Endothelial cell (in vitro differentiated cells): ENCODE measurements at regions not wholly inside any gene's neighbourhood (a gene's known extent, or its start where the extent isn't known, plus 50 kb on each side); places are given as distances from the start of the nearest gene placed in this dataset.
"Not testable (repeated sequence)": the region's sequence is repeated elsewhere in the genome, so short reads cannot be mapped to it uniquely, and the experiment has no call there.

Source experiments
- DNase-seq: peaks from one replicate; pipeline ENCODE4 v3.0.0; 2021; ENCODE audit warnings: low spot score
- H3K27ac Mint-ChIP-seq: one replicate; pipeline ENCODE4 v1.8.0; 2021; ENCODE audit warnings: mixed read lengths, inconsistent platforms; ENCODE audit not compliant: unreplicated experiment
- H3K27me3 Mint-ChIP-seq: one replicate; pipeline ENCODE4 v1.8.0; 2021; ENCODE audit warnings: mild to moderate bottlenecking, moderate library complexity, mixed read lengths, inconsistent platforms; ENCODE audit not compliant: unreplicated experiment
- H3K36me3 Mint-ChIP-seq: one replicate; pipeline ENCODE4 v1.8.0; 2021; ENCODE audit warnings: mild to moderate bottlenecking, low read depth, mixed read lengths, inconsistent platforms; ENCODE audit not compliant: unreplicated experiment
- H3K4me1 Mint-ChIP-seq: one replicate; pipeline ENCODE4 v1.8.0; 2021; ENCODE audit warnings: mild to moderate bottlenecking, mixed read lengths, inconsistent platforms; ENCODE audit not compliant: unreplicated experiment
- H3K4me3 Mint-ChIP-seq: one replicate; pipeline ENCODE4 v1.8.0; 2021; ENCODE audit warnings: mild to moderate bottlenecking, mixed read lengths, inconsistent platforms; ENCODE audit not compliant: unreplicated experiment
- H3K9me3 Mint-ChIP-seq: one replicate; pipeline ENCODE4 v1.8.0; 2021; ENCODE audit warnings: mixed read lengths, inconsistent platforms; ENCODE audit not compliant: unreplicated experiment
- TF ChIP-seq, protein P1 (sequence below): fragments of 200-600 bp; sonication (generic); IDR thresholded peaks from one replicate; pipeline ENCODE4 v1.5.0; 2021; ENCODE audit warnings: antibody characterized with exemption; ENCODE audit not compliant: unreplicated experiment

DNA sequence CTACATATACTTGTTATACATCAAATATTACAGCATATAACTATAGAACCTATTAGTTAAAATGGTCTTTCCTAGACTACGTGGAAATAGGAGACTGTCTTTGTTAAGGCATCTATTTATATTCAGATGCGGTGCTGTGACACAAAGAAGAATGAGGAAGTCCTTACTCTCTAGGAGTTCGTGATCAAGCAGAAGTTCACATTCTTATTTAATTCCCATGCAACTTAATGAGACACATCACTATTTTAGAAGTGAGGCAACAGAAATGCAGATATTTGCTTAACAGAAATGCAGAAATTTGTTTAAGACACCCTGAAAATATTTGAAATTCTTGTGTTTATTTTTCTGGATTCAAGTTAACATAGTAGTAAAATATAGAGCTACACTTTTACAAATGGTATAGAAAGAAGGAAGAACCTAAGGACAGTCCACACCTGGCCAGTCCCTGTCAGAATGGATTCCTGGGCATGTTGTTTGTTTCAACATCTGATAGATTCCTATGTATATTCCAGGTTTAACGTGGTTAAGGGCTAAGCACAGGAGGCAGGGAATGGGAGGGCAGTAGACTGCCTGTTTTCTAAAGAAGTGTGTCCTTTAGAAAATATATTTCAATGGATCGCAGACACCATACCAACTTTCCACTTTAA, 70.6 kb upstream of the NXPH1 start:
- TF ChIP-seq, protein P1, sequence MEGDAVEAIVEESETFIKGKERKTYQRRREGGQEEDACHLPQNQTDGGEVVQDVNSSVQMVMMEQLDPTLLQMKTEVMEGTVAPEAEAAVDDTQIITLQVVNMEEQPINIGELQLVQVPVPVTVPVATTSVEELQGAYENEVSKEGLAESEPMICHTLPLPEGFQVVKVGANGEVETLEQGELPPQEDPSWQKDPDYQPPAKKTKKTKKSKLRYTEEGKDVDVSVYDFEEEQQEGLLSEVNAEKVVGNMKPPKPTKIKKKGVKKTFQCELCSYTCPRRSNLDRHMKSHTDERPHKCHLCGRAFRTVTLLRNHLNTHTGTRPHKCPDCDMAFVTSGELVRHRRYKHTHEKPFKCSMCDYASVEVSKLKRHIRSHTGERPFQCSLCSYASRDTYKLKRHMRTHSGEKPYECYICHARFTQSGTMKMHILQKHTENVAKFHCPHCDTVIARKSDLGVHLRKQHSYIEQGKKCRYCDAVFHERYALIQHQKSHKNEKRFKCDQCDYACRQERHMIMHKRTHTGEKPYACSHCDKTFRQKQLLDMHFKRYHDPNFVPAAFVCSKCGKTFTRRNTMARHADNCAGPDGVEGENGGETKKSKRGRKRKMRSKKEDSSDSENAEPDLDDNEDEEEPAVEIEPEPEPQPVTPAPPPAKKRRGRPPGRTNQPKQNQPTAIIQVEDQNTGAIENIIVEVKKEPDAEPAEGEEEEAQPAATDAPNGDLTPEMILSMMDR: no peak
- no peak for DNase-seq
- H3K36me3 Mint-ChIP-seq: no peaks in the 10 kb centered on the region
- H3K27ac Mint-ChIP-seq: no peak overlapping the region
- no peak overlapping the region for H3K4me3 Mint-ChIP-seq
- no peaks in the 10 kb centered on the region for H3K4me1 Mint-ChIP-seq
- H3K9me3 Mint-ChIP-seq: no peaks in the 10 kb centered on the region
- H3K27me3 Mint-ChIP-seq: no peaks in the 10 kb centered on the region

DNA sequence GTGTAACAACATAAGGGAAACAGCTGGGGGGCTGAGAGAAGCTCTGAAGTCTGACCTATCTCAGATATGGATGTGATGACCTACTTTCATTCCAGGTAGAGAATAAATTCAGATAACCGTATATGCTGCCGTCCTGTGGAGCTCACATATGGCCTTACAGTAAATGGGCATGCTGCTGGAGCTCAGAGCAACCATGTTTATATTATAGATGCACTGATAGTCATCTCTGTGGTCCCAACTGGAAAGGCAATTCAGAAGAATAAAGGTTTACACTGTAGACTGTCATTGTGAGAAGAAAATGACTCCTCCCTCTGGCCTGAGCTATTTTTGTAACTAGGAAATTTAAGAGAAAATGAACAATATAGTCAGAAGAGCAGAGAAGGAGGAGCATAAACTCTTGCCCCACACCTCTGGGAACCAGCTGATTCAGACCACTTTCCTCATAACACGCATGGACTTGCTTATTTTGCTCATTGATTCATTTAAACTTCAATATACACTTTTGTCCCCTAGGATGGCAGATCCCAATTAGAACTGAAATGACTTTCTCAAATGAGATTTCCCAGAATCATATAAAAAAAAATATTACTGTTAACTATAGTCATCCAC, 69.9 kb upstream of the NXPH1 start:
- H3K9me3 Mint-ChIP-seq: no peaks in the 10 kb centered on the region
- H3K27ac Mint-ChIP-seq: no peak overlapping the region
- no peak for DNase-seq
- no peaks in the 10 kb centered on the region for H3K36me3 Mint-ChIP-seq
- TF ChIP-seq, protein P1: no peak
- no peaks in the 10 kb centered on the region for H3K4me1 Mint-ChIP-seq
- no peaks in the 10 kb centered on the region for H3K27me3 Mint-ChIP-seq
- H3K4me3 Mint-ChIP-seq: no peak overlapping the region

DNA sequence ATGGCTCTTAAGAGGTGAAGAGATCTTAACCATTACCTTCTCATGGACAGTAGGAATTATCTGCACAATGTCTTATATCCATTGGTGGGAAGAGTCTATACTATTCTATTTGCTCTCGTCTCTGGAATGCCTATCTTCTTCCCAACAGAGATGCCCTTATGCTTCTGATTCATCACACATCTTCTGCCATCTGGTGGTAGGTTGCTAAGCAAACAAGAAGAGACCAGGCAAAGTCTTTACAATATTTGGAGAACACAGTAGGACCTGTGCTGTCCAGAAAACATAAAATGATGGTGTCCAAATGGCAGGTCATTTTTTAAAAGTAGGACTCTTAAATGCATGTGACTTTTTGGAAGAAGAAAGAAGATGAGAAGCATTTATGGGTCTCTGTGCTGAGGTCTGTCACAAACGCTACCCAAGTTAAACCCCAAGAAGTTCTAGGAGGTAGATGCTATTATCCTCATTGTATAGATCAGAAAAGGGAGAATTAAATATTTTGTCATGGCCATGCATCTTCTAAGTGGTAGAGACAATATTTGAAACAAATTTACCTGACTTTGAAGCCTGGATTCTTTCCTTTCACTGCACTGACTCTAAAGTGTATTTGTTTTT, 67.8 kb upstream of the NXPH1 start:
- peak; percentile 9 for DNase-seq
- Mint-ChIP-seq H3K36me3 (no peaks in the 10 kb centered on the region), H3K4me1 (no peaks in the 10 kb centered on the region), H3K9me3 (no peaks in the 10 kb centered on the region), H3K4me3 (no peak overlapping the region), H3K27me3 (no peaks in the 10 kb centered on the region), H3K27ac (no peak overlapping the region)
- TF ChIP-seq, protein P1: no peak

DNA sequence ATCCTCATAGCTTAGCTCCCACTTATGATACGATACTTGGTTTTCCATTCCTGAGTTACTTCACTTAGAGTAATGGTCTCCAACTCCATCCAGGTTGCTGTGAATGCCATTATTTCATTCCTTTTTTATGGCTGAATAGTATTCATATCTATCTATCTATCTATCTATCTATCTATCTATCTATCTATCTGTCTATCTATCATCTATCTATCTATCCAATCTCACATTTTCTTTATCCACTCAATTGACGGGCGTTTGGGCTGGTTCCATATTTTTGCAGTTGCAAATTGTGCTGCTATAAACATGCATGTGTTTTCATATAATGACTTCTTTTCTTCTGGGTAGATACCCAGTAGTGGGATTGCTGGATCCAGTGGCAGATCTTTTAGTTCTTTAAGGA, 65.4 kb upstream of the NXPH1 start:
- H3K27ac Mint-ChIP-seq, H3K27me3 Mint-ChIP-seq, H3K4me3 Mint-ChIP-seq, H3K9me3 Mint-ChIP-seq, DNase-seq, H3K36me3 Mint-ChIP-seq, H3K4me1 Mint-ChIP-seq: not testable (repeated sequence)

DNA sequence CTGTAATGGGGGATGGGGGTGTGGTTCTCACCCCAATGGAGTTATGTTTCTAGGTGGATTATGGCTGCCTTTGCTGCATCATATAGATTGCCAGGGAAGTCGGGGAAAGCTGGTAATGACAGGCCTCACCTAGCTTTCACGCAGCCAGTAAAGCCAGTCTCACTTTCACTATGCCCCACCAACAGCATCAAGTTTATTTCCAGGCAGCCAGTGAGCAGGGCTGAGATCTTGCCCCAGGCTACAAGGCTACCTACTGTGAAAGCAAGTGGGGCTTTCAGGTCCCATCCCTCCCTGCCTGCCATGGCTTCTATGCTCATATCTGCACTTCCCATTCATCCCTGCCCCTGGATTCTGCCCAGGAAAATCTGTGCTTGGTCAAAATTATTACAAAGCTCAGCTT, 61.7 kb upstream of the NXPH1 start:
- no peak for DNase-seq
- Mint-ChIP-seq H3K36me3 (no peaks in the 10 kb centered on the region), H3K4me3 (no peak overlapping the region), H3K27ac (no peak overlapping the region), H3K4me1 (no peaks in the 10 kb centered on the region), H3K27me3 (no peaks in the 10 kb centered on the region), H3K9me3 (no peaks in the 10 kb centered on the region)
- TF ChIP-seq, protein P1: no peak
